ENCODE measurements at regions not wholly inside any gene's neighbourhood (a gene's known extent, or its start where the extent isn't known, plus 50 kb on each side); places are given as distances from the start of the nearest gene placed in this dataset.

- TF ChIP-seq ZBTB33 (IDR thresholded peaks at IDR 0.05; ENCODE audit: borderline replicate concordance, low read depth) (no peak), PBX3 (IDR thresholded peaks at IDR 0.05) (no peak), EP300 (IDR thresholded peaks at IDR 0.05; ENCODE audit: borderline replicate concordance in 1 of 2, low read depth in 1 of 2, low read length in 1 of 2) (no peak), RAD21 (IDR thresholded peaks at IDR 0.05; ENCODE audit: low read length) (no peak), CTCF (IDR thresholded peaks at IDR 0.05) (no peak), TAF1 (IDR thresholded peaks at IDR 0.05; ENCODE audit: borderline replicate concordance, low read depth, low read length) (no peak), TEAD4 (IDR thresholded peaks at IDR 0.05; ENCODE audit: borderline replicate concordance, insufficient read depth) (no peak), USF1 (IDR thresholded peaks at IDR 0.05; ENCODE audit: borderline replicate concordance, low read depth) (no peak)
Measured at GRCh38 chr3:10759495-10759894, 56.5 kb upstream of the SLC6A11 start.
